ENCODE measurements at regions not wholly inside any gene's neighbourhood (a gene's known extent, or its start where the extent isn't known, plus 50 kb on each side); places are given as distances from the start of the nearest gene placed in this dataset.

GRCh38 chr1:184244962-184245361 is 141.9 kb upstream of the C1orf21 start:
- no peak for TF ChIP-seq ZFP30 (CRISPR knock-in tag; IDR thresholded peaks at IDR 0.05)
- TF ChIP-seq ISL1 (CRISPR knock-in tag; IDR thresholded peaks at IDR 0.05): no peak
- TF ChIP-seq CREB5 (CRISPR knock-in tag; IDR thresholded peaks at IDR 0.05; ENCODE audit: low read depth): no peak
- TF ChIP-seq ARNTL (CRISPR knock-in tag; IDR thresholded peaks at IDR 0.05; ENCODE audit: borderline replicate concordance, low read depth): no peak
- no peak for TF ChIP-seq SNAI2 (CRISPR knock-in tag; IDR thresholded peaks at IDR 0.05)
- TF ChIP-seq PATZ1 (CRISPR knock-in tag; IDR thresholded peaks at IDR 0.05; ENCODE audit: borderline replicate concordance): no peak
- TF ChIP-seq OSR1 (CRISPR knock-in tag; IDR thresholded peaks at IDR 0.05): no peak
- TF ChIP-seq BACH2 (CRISPR knock-in tag; IDR thresholded peaks at IDR 0.05; ENCODE audit: borderline replicate concordance): no peak
- no peak for TF ChIP-seq ZNF70 (CRISPR knock-in tag; IDR thresholded peaks at IDR 0.05)
- no peak for TF ChIP-seq CSRNP3 (CRISPR knock-in tag; IDR thresholded peaks at IDR 0.05)
- TF ChIP-seq RARB (CRISPR knock-in tag; IDR thresholded peaks at IDR 0.05): no peak

Data from SK-N-SH treated with all-trans-retinoic acid at 6 μM for 48 hours (cell line).